HuH-7.5 (cell line): ENCODE measurements at regions not wholly inside any gene's neighbourhood (a gene's known extent, or its start where the extent isn't known, plus 50 kb on each side); places are given as distances from the start of the nearest gene placed in this dataset.

Experiments
- DNase-seq: peaks from one replicate; pipeline ENCODE4 v3.0.0; 2011; ENCODE audit warnings: low spot score

DNA sequence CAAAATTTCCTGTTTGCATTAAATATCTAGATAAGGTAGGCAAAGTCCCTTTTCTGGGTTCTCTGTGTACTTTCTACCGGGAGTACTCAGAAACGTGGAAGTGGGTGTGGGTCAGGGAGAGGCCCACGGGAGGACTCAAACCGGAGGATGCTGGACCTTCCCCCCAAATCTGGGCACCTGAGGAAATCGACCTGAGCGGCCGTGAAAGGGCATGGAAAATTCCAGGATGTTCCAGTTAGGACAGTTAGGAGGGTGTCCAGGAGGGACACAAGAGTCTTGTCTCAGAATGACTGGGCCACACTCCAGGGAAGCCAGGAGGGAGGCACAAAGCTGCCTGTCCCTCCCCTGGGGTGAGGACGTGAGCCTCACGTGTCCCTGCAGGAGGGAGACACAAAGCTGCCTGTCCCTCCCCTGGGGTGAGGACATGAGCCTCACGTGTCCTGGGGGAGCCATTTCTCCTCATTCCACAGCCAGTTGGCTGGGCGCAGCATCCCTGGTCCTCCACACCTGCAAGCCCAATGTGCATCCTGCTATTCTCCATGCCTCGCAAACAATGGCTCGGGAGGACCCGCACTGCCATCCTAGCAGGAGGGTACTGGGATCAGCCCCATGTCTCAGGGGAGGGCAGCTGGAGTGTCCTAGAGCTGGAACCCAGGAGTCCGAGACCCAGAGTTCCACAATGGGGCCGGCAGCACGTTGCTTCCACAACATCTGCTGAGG is 190.5 kb upstream of the PPP2R2D start:
- no peak for DNase-seq

DNA sequence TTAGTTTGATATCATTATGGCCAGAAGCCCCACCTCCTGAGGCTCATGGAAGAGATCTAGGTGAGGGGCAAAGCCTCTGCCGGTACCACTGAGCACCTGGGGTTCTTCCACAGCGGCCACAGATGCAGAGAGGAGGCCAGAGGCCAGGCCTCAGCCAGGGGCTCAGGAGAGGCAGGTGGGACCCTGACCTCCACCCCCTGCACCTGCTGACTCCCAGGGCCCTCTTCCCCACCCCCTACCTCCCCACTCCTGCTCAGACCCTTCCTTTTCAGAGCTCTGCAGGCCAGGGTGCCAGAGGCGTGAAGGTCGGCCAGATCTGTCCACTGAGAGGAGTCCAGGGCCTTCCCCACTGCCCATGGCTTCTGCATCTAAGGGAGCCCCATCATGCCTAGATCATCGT is 178.7 kb upstream of the PPP2R2D start:
- DNase-seq, result no peak

DNA sequence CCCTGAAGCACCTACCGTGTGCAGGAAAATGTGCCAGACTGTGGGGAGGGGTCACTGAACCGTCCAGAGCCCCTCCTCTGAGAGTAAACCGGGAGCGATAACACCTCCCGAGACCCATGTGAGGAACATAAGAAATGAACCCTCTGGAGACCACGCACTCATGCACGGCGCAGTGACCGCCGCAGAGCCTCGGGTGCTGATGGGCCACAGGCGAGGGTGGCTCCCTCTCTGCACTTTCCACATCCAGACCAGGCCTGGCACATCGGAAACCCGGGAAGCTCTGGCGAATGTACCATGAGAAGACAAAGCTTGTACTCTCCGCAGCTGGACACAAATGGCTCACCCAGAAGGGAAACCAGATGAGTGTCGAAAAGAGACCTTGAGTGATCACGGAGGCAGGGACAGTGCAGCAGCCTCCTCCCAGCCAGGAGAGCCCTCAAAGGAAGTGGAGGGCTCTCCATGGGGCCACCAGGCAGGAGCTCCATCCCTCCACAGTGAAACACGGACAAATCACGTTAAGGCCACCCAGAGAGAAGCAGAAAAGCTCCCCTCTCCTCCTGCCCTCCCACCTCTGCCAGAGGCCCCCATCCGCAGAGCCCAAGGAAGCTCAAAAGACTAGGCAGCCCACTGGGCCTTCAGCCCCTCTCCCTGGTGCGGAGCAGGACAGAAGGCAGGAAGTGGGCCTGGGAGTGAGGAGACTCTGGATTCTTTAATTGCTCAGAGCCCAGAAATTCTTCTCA is 178.1 kb upstream of the PPP2R2D start:
- DNase-seq, result no peak

DNA sequence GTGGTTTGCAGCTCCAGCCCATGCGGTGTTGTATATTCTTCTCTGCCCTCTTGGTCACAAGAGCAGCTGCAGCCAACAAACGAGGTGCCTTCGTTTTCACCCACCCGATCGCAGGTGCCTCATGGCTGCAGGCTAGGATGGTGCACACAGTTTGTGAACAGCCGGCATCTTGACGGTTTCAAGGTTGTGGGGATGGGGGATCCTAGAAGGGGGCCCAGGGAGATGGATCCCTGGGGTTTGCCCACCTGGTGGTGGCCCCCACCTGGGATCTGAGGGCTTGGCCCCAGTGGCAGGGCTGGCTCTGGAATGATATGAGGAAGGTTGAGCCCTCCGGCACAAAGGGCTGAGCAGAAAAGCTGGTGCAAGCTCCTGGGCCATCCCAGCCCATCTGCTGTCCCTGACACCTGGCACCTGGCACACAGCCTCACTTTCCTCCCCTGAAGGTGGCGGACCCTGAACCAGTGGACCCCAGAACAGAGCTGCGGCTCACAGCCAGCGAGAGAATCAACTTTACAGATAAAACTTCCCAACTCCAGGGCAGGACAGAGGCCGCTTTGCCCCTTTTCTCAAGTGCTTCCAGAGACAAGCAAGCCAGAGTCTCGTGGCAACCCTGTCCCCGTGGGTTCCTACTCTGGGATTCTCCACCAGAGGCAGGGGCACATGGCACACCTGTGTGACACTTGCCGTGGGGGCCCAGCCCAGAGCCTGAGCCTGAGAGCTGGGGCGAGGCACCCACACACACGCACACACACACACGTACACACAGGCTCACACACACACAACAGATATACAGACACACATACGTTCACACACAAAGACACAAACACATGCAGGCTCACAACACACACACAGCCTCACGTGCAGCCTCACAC is 177.3 kb upstream of the PPP2R2D start:
- DNase-seq, result no peak

DNA sequence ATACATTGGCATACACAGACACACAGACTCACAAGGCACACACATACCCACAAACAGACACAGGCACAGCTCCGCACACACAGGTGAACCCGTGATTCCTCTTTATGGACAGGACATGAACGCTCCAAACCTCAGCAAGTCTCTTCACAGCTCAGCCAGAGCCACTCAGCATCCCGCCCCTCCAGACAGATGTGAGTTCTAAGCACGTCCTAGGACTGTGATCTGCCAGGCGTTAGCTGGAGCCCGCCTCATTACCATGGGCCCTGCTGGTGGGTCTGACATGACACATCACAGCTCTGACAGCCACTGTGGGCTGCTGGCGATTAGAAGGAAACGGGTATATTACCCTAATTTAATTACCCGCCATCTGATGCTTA is 176.7 kb upstream of the PPP2R2D start:
- DNase-seq, result no peak

DNA sequence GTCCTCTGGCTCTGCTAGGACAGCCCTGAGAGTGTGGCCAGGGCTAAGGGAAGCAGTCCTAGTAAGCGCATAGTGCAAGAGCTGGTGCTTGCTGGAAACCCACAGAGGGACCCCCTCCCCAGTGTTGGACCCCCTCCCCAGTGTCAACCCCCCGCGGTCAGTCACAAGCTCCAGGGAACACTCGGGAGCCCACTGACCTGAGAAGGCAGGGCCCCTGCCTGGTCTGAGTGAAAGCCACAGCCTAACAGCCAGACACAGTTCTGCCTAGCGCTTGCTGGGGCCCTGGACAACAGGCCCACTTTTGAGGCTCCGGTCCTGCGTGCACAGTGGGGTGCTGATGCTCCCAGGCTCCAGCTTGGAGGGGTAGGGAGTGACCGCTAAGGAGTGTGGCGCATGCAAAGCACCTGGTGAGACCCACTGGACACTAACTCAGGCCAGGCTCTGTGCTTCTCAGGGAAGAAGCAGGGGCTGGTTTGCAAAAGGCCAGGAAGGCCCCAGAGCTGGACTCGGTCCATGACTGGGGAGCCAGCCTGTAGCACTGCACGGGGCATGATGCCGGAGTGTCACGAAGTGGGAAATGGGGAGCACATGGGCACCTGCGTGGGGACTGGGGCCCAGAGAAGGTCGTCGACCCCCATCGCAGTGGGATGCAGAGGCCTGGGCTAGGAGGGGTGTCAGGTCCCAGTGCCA is 175.8 kb upstream of the PPP2R2D start:
- DNase-seq, result no peak

DNA sequence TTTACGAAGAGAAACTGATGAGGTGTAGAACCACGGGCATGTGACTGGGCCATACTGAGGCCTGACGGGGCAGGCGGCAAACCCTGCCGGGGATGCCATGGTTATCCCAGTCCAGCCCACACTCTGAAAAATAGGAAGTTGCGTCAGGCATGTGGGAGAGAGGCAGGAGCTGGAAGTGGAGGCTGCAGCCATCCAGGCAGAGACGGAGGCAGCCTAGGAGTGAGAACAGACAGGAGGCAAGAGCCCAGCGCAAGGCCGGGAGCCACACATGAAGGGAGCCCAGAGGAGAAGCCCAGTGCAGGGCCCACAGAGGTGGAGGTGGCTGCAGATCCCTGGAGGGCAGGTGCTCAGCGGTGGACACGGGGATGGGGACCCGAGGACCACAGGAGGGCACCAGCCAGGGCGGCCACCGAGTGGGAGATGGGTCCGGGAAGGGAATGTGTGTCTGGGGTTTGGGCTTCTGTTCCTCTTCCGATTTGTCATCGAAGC is 175.2 kb upstream of the PPP2R2D start:
- DNase-seq, result no peak

DNA sequence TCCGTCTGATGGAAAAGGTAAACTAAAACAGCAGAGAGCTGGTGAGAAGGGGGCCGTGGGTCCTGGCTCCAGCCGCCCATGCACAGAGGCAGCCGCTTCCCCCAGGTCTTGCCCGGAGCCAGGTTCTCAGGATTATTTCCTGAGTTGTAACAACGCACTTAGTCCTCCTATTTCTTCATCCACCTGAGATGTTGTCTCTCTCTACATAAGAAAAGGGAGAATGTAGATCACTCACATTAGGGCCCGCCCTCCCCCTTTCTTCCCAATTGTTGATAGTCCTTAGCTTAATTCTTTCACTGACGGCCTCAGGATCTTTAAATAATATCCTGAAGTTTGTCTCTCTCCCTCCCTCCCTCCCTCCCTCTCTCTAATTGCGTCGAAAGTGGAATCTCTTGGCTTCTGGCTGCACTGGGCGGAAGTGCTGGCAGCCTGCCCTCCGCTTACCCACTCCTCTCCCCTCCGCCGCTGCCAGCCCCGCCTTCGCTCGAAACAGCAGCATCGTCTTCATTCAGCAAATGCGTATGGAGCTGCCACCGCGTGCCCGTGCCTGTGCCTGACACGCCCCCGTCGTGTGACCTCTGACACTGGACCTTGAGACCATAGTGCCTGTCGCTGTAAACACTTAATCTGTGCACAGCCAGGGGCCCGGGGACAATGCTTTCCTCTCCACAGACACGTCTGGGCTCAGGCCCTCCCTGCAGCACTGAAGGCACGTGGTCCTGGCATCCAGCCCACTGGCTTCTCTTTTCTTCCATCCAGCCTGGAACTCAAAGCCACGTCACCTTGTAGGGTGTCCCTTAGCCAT is 174.5 kb upstream of the PPP2R2D start:
- DNase-seq, result no peak

DNA sequence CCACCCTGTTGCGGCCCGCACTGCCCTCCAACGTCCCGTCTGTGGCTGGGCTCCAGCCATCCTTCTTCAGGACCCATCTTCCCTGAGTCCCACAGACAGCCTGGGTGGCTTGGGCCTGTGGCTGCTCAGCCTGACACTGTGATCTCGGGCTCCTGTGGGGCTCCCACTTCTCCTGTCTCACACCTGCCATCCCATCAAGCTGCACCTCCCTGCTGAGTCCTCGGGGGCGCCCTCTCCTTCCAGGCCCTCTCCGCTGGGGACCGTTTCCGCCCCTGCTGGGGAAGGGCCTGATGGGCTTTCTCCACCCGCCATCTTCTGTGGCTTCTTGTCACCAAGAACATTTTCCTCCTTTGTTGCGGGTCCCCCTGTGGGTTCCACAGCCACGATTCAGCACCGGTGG is 173.8 kb upstream of the PPP2R2D start:
- no peak for DNase-seq

DNA sequence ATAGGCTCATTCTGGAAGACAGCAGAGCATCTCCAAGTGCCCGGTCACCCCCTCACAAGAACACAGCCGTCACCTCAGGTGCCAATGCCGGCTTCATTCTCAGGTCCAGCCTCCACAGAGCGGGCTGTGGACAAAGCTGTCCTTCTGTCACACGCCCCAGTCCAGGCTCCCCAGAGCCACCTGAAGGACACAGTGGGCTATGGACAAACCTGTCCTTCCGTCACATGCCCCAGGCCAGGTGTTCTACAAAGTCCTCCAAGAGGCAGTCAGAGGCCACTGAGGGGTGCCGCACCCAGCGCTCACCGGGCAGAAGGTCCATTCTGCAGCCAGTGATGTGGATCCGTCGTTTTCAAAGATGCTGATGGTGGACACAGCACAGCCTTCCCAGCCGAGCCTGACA is 173.2 kb upstream of the PPP2R2D start:
- DNase-seq, result no peak

DNA sequence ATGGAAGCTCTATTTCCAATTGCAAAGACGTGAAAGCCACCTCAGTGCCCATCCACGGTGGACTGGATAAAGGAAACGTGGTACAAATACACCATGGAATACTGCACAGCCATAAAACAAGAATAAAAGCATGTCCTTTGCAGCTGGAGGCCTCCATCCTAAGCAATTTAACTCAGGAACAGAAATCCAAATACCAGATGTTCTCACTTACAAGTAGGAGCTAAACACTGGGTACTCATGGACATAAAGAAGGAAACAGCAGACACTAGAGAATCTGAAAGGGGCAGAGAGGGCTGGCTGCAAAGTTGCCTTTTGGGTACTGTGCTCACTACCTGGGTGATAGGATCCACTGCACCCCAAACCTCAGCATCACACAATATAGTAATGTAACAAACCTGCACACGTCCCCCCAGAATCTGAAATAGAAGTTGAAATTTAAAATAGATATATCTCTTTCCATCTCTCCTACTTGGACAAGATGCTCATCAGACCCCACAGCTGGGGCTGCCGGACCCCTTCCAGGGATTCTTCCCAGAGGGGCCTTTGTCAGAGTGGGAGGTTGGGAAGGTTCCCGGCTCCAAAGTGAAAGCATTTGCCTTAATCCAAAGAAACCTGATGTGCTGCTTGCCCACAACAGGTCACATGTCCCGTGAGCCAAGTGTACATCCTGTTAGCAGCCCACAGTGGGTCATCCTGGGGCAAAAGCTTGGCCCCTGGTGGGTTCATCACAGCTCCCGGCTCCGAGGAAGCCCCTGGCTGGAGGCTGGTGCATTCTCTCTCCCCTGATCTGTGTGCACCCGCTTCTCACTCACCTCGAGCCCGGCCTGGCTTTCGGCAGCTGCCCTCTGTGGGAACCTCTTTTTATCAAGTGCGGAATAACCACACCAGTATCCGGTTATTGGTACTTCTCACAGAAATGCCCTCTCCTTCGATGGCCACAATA is 172.3 kb upstream of the PPP2R2D start:
- DNase-seq, result no peak

DNA sequence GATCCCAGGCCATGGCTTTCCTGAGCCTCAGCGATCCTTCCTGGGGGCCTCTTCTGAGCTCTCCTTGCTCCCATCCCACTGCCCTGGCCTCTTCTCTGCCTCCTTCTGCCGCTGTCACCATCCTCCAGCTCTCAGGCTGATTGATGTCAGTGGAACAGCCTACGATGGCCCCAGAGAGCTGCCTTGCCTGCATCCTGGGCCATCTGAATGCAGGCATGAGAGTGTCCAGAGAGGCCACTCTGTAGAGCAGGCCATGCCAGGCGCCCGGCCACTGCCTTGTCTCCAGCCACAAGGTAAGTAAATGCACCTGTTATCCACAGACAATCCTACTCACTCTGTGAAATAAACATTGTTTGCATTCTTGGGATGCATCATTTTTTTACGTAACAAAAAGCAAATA is 171.4 kb upstream of the PPP2R2D start:
- no peak for DNase-seq

DNA sequence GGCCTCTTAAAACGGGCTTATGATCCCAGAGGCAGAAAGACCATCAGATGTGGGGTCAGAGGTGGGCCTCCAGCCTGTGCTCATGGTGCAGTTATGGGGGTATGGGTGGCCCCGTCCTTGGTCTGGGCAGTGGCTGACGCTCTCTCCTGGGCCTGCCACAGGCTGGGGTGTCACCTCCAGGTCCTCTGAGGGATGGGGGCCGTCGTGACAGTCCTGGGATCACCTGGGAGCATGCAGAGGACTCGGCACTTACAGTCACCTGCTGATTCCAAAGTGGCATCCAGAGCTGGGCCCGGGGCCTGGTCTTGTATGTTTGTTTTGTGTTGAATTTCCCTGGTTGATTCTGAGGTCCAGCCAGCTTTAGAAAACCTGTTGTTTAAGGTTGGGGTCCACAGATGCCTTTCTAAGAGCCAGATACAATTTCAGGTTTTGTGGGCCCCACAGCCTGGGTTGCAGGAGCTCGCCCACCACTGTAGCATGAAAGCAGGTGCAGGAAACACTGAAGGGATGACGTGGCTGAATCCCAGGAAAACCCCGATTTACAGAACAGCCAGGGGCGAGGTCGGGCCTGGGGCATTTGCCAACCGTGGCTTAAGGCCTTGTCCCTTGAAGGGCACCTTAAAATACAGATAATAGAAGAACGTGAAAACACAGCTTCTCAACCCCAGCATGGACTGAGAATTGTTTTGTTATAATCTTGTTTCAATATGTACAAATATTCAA is 170.7 kb upstream of the PPP2R2D start:
- no peak for DNase-seq

DNA sequence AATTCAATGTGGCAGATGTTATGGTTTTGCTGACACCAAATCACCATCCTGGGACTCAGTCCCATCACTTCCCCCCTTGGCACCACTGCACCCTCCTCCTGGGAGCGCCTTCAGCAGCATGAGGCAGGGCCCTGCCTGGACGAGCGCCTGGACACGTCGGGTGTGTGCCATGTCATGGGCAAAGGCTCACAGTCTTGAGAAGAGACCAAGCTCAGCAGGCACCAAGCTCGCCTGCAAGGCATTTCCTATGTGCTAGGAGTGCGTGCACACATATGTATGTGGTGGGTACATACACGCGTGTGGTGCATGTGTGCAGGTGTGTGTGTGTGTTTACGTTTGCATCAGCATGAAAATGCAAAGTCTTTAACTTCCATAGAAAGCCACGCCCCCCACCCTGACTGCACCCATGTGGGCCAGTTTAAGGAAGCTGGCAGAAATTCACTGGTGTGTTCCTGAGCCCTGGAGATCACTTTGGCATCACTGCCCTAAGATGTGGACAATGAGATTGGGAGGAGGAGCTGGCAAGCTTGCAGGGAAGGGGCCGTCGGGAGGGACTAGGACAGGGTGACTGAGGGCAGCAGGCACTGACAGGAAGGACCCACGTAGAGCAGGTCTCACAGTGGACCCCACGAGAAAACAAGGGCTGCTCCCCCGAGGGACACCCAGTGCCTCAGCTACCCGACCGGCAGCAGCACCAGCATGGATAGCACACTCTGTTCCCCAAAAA is 169.9 kb upstream of the PPP2R2D start:
- no peak for DNase-seq

DNA sequence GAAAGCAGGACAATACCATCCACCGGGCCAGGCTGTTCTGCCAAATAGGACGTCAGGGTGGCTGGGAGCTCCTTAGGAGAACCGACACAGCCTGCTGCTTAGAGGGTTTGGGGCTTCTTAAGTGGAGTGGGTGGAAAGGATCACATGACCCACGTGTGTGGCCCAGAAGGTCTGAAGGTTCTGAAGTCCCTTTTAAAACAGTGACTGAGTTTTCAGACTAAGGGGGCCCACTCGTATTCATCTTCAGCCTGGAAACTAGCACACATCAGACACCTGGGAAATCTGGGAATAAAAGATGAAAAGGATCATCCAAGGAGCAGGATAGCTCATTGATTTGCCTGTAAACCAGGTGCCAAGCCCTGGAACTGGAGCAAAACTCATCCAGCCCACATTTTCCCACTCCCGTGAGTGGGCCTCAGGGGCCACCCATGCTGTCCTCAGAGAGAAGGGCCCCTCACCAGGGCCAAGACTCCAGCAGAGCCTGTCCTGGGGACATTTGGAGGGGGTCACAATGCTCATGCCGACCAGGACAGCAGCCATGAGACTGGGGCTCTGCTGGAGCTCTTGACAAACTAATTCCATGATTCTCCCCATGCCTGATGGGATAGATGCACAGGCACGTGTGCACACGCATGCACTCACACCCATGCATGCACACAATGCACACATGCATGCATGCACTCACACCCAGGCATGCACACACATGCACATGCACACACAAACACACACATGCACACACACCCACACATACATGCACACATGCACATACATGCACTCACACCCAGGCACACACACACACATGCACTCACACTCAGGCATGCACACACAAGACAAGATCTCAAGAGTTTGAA is 168.8 kb upstream of the PPP2R2D start:
- DNase-seq, result no peak

DNA sequence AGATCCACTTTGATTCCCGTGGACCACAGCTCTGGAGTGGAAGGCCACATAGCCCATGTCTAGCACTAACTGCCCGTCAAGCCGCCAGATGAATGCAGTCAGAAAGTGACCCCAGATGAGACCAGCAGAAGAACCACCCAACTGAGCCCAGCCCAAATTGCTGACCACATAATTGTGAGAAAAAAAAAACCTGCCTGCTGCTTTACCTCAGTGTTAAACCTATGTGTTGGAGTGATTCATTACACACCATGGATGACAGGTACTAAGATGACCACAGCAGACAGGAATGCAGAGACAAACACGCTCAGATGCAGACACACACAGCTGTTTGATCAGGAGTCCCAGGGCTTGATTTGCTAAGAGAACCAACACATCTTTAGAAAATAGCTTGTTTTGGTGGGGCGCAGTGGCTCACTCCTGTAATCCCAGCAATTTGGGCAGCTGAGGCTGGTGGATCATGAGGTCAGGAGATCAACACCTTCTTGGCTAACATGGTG is 168.1 kb upstream of the PPP2R2D start:
- no peak for DNase-seq

DNA sequence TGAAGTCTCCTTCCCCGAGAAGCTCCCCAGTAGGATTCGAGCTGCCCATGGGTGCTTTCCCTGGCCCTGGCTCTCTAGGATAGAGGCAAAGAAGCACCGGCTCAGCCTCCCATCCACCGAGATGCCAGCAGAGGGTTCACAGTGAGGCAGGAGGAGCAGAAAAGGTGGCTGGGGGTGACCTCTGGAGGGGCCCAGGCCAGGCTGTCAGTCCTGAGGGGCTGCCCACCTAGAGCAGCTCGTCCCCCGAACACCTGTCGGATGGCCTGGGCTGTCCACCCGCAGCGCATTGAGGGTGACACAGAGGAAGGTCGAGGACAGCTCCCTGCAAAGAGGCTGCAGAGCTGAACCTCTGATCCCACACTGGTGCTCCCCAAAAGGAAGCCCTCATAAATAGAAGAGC is 167.2 kb upstream of the PPP2R2D start:
- DNase-seq, result no peak

DNA sequence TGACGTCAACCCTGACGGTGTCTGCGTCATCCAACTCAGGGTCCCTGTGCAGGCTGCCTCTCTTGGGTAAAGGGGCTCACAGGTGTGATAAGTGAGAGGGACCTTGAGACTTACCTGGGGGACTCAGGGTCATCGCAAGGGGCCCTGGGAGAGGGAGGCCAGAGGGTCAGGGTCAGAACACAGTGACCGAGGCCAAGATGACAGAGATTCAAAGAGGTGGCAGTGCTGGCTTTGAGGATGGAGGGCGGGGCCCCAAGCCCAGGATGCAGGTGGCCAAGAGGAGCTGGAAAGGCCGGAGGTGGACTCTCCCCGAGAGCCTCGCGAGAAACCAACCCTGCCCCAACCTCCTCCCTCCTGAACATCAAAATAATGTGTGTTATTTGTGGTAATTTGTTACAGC is 165.2 kb upstream of the PPP2R2D start:
- DNase-seq, result no peak
